Right lobe of liver (tissue), 6 donors: ENCODE measurements at regions not wholly inside any gene's neighbourhood (a gene's known extent, or its start where the extent isn't known, plus 50 kb on each side); places are given as distances from the start of the nearest gene placed in this dataset.

Source experiments
- ATAC-seq, 4 donors: fragments of 200-7000 bp; cut with Tn5 transposase; one replicate each; pipeline ENCODE4 v1.9.1; 2020; ENCODE audit warnings: mild to moderate bottlenecking in 4 of 4, moderate library complexity in 4 of 4
- DNase-seq, 3 donors: peaks; one replicate each; pipeline ENCODE4 v3.0.0-alpha.2; 2020
- H3K27ac ChIP-seq, 3 donors: fragments of 200-600 bp; one replicate each; pipeline ENCODE4 v1.8.0; 2022
- H3K27me3 ChIP-seq, 2 donors: fragments of 200-600 bp; one replicate each; pipeline ENCODE4 v1.8.0; 2022
- H3K36me3 ChIP-seq, 4 donors: fragments of 200-600 bp; sonication (generic) in 1 of 4; one replicate each; pipeline versions ENCODE4 v1.5.1 to v1.8.0; 2017 to 2022; ENCODE audit warnings: control low read depth in 1 of 4
- H3K4me1 ChIP-seq, 4 donors: fragments of 200-600 bp; sonication (generic) in 1 of 4; one replicate each; pipeline versions ENCODE4 v1.5.1 to v1.8.0; 2017 to 2022; ENCODE audit warnings: control low read depth in 1 of 4
- H3K4me3 ChIP-seq, 3 donors: fragments of 200-600 bp; one replicate each; pipeline ENCODE4 v1.8.0; 2022
- H3K9me3 ChIP-seq, 4 donors: fragments of 200-600 bp; sonication (generic) in 1 of 4; one replicate each; pipeline versions ENCODE4 v1.5.1 to v1.8.0; 2017 to 2022; ENCODE audit warnings: control low read depth in 1 of 4
- POLR2A ChIP-seq: fragments of 450-650 bp; IDR thresholded peaks from one replicate; pipeline ENCODE4 v1.6.1; 2017; ENCODE audit warnings: antibody characterized with exemption, mild to moderate bottlenecking
- intact Hi-C, 2 donors: fragments of 100-400 bp; cut with DNase I; formaldehyde crosslinking; loops; one replicate each; pipeline versions ENCODE4 v1.11.2 to v1.14.1; 2022
- TF ChIP-seq, protein P1 (sequence below), 4 donors: fragments of 200-600 bp in 3 of 4; fragments of 450-650 bp in 1 of 4; IDR thresholded peaks; one replicate each; pipeline versions ENCODE4 v1.5.1 to v1.8.0; 2016 to 2022; ENCODE audit warnings: antibody characterized with exemption in 4 of 4, mild to moderate bottlenecking in 2 of 4
- donor health status: DM: no; HTN: yes; CAD: no.
- donor health status: DM: no; HTN: no; CAD: no.
- donor health status: DM: no; HTN: no; CAD: no.
- donor health status: DM: no; HTN: yes; CAD: no.
- donor health status: DM: no; HTN: yes; CAD: no.

GRCh38 chr9:111720174-111720573, 58.8 kb downstream of the GNG10 start:
- no peak overlapping the region for H3K27ac ChIP-seq
- H3K9me3 ChIP-seq: no peaks in the 10 kb centered on the region
- no peak overlapping the region for H3K4me3 ChIP-seq
- no peaks in the 10 kb centered on the region for H3K27me3 ChIP-seq
- DNase-seq (no peak), ATAC-seq (no peak)
- no peaks in the 10 kb centered on the region for H3K36me3 ChIP-seq
- H3K4me1 ChIP-seq: no peaks in the 10 kb centered on the region
- intact Hi-C loops: no loop called here
- TF ChIP-seq, protein P1, sequence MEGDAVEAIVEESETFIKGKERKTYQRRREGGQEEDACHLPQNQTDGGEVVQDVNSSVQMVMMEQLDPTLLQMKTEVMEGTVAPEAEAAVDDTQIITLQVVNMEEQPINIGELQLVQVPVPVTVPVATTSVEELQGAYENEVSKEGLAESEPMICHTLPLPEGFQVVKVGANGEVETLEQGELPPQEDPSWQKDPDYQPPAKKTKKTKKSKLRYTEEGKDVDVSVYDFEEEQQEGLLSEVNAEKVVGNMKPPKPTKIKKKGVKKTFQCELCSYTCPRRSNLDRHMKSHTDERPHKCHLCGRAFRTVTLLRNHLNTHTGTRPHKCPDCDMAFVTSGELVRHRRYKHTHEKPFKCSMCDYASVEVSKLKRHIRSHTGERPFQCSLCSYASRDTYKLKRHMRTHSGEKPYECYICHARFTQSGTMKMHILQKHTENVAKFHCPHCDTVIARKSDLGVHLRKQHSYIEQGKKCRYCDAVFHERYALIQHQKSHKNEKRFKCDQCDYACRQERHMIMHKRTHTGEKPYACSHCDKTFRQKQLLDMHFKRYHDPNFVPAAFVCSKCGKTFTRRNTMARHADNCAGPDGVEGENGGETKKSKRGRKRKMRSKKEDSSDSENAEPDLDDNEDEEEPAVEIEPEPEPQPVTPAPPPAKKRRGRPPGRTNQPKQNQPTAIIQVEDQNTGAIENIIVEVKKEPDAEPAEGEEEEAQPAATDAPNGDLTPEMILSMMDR (IDR thresholded peaks at IDR 0.05): peak in 1 of 4 donors; percentile 9
- no peak for TF ChIP-seq POLR2A
